ENCODE measurements at regions not wholly inside any gene's neighbourhood (a gene's known extent, or its start where the extent isn't known, plus 50 kb on each side); places are given as distances from the start of the nearest gene placed in this dataset.

GRCh38 chr19:28555317-28555716, 657.6 kb downstream of the UQCRFS1 start:
- Histone ChIP-seq H3K79me2 (ENCODE audit: insufficient read depth, low read length) (no peaks in the 10 kb centered on the region), H3K18ac (ENCODE audit: insufficient read length, low read depth, low read length) (no peak overlapping the region), H3K9me3 (ENCODE audit: control insufficient read depth, low read depth, low read length) (no peaks in the 10 kb centered on the region), H3K56ac (ENCODE audit: insufficient read length, low read depth, low read length) (no peak overlapping the region), H3K23ac (ENCODE audit: insufficient read length, low read depth, low read length) (no peak overlapping the region), H4K91ac (ENCODE audit: insufficient read length, low read depth, low read length) (no peak overlapping the region), H3K27ac (ENCODE audit: insufficient read length, low read depth, low read length) (no peak overlapping the region), H2BK12ac (ENCODE audit: insufficient read length, low read depth, low read length) (no peak overlapping the region), H3K27me3 (ENCODE audit: insufficient read depth, low read length) (no peaks in the 10 kb centered on the region), H3K14ac (ENCODE audit: insufficient read depth, low read length) (no peak overlapping the region), H4K5ac (ENCODE audit: insufficient read length, low read depth, low read length) (no peak overlapping the region), H2AFZ (ENCODE audit: low read length) (no peak overlapping the region), H3K9ac (ENCODE audit: extremely low read depth, insufficient read length, low read length) (no peak overlapping the region), H2BK15ac (ENCODE audit: low read depth, low read length) (no peak overlapping the region), H3K4me2 (ENCODE audit: insufficient read depth, insufficient read length, low read length) (no peak overlapping the region), H2AK5ac (ENCODE audit: insufficient read length, low read length) (no peak overlapping the region), H3K4me1 (ENCODE audit: insufficient read depth, low read length) (no peaks in the 10 kb centered on the region), H3K4ac (ENCODE audit: low read depth, low read length) (no peak overlapping the region), H3K23me2 (ENCODE audit: insufficient read length, low read depth, low read length, poor library complexity, severe bottlenecking) (no peaks in the 10 kb centered on the region), H2BK20ac (ENCODE audit: low read depth, low read length, poor library complexity, severe bottlenecking) (no peak overlapping the region), H2BK120ac (ENCODE audit: low read depth, low read length, poor library complexity, severe bottlenecking) (no peak overlapping the region), H4K20me1 (ENCODE audit: control insufficient read depth, insufficient read depth, insufficient read length) (no peaks in the 10 kb centered on the region), H4K8ac (replicated peaks; ENCODE audit: insufficient read length, low read depth, low read length) (no peak overlapping the region), H2BK5ac (ENCODE audit: insufficient read length, low read length) (no peak overlapping the region), H3K79me1 (ENCODE audit: insufficient read depth, low read depth, low read length, poor library complexity, severe bottlenecking) (no peaks in the 10 kb centered on the region), H3T11ph (ENCODE audit: low read length) (no peak overlapping the region)
- Mint-ChIP-seq H3K4me1 (peaks cover 2% of the 10 kb centered on the region in 2 experiments; a peak in 2 of 4 replicates), H3K27ac (no peak overlapping the region), H3K9me3 (no peaks in the 10 kb centered on the region; a peak in 1 of 5 replicates), H3K36me3 (ENCODE audit: insufficient read depth in 1 of 3, low read depth in 3 of 3) (no peaks in the 10 kb centered on the region), H3K4me3 (no peak overlapping the region), H3K27me3 (ENCODE audit: low read depth) (no peaks in the 10 kb centered on the region; the same call in 1 of the 2 replicates)
- TF ChIP-seq CTCF (conservative IDR thresholded peaks at IDR 0.05): no peak
- no CpG with 5 or more reads among the region's 5 CpGs for WGBS (ENCODE audit: extremely low coverage, insufficient read length, low lambda C conversion rate)
- peak; percentile 0 for DNase-seq
